Neural cell (in vitro differentiated cells): ENCODE measurements at regions not wholly inside any gene's neighbourhood (a gene's known extent, or its start where the extent isn't known, plus 50 kb on each side); places are given as distances from the start of the nearest gene placed in this dataset.

Source experiments
- CTCF ChIP-seq: fragments of 450-650 bp; IDR thresholded peaks from 2 replicates; pipeline ENCODE4 v1.5.1; 2014; ENCODE audit warnings: antibody characterized with exemption, mild to moderate bottlenecking, moderate library complexity; ENCODE audit not compliant: poor library complexity, severe bottlenecking
- EP300 ChIP-seq: fragments of 450-650 bp; conservative IDR thresholded peaks from 2 replicates; pipeline ENCODE4 v1.6.1; 2014; ENCODE audit warnings: antibody characterized with exemption, mild to moderate bottlenecking, moderate library complexity; ENCODE audit not compliant: poor library complexity, severe bottlenecking
- EZH2 ChIP-seq: fragments of 200-600, 300-800 bp; shearing (Covaris generic), sonication (generic); IDR thresholded peaks from 2 replicates; pipeline ENCODE4 v1.6.1; 2014; ENCODE audit warnings: antibody characterized with exemption, low read length, borderline replicate concordance, mild to moderate bottlenecking; ENCODE audit not compliant: insufficient read depth, poor library complexity, severe bottlenecking
- POLR2AphosphoS5 ChIP-seq: IDR thresholded peaks from 2 replicates; pipeline ENCODE4 v1.6.1; 2012
- TAF1 ChIP-seq: IDR thresholded peaks from 2 replicates; pipeline ENCODE4 v1.6.1; 2012; ENCODE audit warnings: low read depth
- TF ChIP-seq, protein P1 (sequence below): IDR thresholded peaks from 2 replicates; pipeline ENCODE4 v1.6.1; 2012; ENCODE audit warnings: borderline replicate concordance

DNA sequence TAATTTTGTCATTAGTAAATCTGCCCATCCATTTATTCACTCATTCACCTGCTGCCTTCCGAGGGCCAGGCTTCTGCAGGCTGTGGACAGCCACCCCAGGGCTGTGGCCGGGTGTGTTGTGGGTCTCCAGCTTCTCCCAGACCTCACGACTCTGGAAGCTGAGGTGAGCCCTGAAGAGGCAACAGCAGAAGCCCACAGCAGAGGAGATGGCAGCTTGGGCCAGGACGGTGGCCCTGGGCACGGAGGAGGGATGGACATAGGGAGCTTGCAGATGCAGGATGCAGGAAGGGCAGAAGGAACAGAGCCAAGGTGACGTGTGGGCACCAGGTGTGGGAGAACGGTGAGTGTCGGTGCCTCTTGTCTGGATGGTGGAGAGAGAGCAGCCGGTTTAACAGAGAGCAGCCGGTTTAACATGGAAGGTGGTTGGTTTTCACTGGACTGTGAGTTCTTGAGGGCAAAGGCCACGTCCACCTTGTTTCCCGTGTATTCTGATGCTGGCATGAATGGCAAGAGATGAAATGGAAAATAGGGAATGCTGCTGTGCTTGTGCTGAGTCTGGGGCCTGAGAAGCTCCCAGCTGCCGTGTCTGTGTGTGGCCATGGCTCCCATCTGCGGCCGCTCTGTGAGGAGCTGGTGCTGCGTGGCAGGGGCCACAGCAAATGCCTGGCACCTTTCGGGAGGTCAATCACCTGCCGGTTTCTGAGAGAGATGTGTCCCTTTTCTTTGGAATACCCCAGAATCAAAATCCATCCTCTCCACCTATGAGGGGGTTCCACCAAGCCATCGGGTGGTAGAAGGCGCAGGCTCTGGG lies 669.9 kb downstream of the BRD1 start:
- TF ChIP-seq, protein P1, sequence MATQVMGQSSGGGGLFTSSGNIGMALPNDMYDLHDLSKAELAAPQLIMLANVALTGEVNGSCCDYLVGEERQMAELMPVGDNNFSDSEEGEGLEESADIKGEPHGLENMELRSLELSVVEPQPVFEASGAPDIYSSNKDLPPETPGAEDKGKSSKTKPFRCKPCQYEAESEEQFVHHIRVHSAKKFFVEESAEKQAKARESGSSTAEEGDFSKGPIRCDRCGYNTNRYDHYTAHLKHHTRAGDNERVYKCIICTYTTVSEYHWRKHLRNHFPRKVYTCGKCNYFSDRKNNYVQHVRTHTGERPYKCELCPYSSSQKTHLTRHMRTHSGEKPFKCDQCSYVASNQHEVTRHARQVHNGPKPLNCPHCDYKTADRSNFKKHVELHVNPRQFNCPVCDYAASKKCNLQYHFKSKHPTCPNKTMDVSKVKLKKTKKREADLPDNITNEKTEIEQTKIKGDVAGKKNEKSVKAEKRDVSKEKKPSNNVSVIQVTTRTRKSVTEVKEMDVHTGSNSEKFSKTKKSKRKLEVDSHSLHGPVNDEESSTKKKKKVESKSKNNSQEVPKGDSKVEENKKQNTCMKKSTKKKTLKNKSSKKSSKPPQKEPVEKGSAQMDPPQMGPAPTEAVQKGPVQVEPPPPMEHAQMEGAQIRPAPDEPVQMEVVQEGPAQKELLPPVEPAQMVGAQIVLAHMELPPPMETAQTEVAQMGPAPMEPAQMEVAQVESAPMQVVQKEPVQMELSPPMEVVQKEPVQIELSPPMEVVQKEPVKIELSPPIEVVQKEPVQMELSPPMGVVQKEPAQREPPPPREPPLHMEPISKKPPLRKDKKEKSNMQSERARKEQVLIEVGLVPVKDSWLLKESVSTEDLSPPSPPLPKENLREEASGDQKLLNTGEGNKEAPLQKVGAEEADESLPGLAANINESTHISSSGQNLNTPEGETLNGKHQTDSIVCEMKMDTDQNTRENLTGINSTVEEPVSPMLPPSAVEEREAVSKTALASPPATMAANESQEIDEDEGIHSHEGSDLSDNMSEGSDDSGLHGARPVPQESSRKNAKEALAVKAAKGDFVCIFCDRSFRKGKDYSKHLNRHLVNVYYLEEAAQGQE = no peak
- TF ChIP-seq CTCF (no peak), EZH2 (no peak), EP300 (no peak), POLR2AphosphoS5 (no peak), TAF1 (no peak)
